Colonic mucosa (tissue), 4 donors: ENCODE measurements at regions not wholly inside any gene's neighbourhood (a gene's known extent, or its start where the extent isn't known, plus 50 kb on each side); places are given as distances from the start of the nearest gene placed in this dataset.

Experiments used
- DNase-seq: peaks from one replicate; pipeline ENCODE4 v3.0.0-alpha.2; 2020
- H3K27ac ChIP-seq: fragments of 200-600 bp; one replicate; pipeline ENCODE4 v1.8.0; 2021
- H3K27me3 ChIP-seq: fragments of 200-600 bp; one replicate; pipeline ENCODE4 v1.8.0; 2021
- H3K36me3 ChIP-seq: fragments of 200-600 bp; one replicate; pipeline ENCODE4 v1.8.0; 2021
- H3K4me1 ChIP-seq: fragments of 200-600 bp; one replicate; pipeline ENCODE4 v1.8.0; 2021; ENCODE audit warnings: mild to moderate bottlenecking
- H3K4me3 ChIP-seq: fragments of 200-600 bp; one replicate; pipeline ENCODE4 v1.8.0; 2021
- H3K9ac ChIP-seq, 2 donors: one replicate each; pipeline ENCODE4 v1.7.0; 2013; ENCODE audit warnings: control low read depth in 2 of 2, low read depth in 2 of 2, low read length in 2 of 2
- H3K9me3 ChIP-seq: fragments of 200-600 bp; one replicate; pipeline ENCODE4 v1.8.0; 2021
- CTCF ChIP-seq: fragments of 200-600 bp; IDR thresholded peaks from one replicate; pipeline ENCODE4 v1.8.0; 2022; ENCODE audit warnings: antibody characterized with exemption, mild to moderate bottlenecking
- intact Hi-C: fragments of 100-400 bp; cut with DNase I; formaldehyde crosslinking; loops from one replicate; pipeline ENCODE4 v1.14.1; 2022
- donor health status: healthy.
- donor health status: DM: no; HTN: no; CAD: no.
- donor health status: DM: no; HTN: no; CAD: no.

DNA sequence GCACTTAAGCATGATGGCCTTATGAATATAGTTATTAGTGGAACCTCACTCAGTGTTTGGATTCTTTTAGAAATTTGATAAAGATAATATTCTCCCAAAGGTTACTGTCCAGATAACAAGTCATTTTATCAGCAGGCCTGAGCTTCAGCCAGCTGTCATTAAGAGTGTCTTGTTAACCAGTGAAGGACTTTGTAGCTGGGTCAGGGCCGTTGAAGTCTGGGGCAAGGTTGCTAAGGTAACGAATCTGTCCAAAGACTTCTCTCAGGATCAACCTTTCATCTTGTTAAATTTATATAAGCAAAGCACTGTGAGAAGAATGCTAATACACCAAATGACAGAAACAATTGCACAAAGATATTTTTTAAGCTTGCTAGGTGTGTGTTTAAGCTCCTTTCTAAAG is 271.3 kb upstream of the TMPO start:
- no peak for DNase-seq
- no peak overlapping the region for H3K4me3 ChIP-seq
- no peak overlapping the region for H3K9ac ChIP-seq
- no peak for TF ChIP-seq CTCF
- intact Hi-C loops: no loop called here
- H3K36me3 ChIP-seq: no peaks in the 10 kb centered on the region
- H3K4me1 ChIP-seq: no peaks in the 10 kb centered on the region
- no peak overlapping the region for H3K27ac ChIP-seq
- H3K9me3 ChIP-seq: no peaks in the 10 kb centered on the region
- no peaks in the 10 kb centered on the region for H3K27me3 ChIP-seq

- Histone ChIP-seq H3K4me1 (no peaks in the 10 kb centered on the region), H3K9ac (no peak overlapping the region), H3K27ac (no peak overlapping the region), H3K9me3 (no peaks in the 10 kb centered on the region), H3K27me3 (no peaks in the 10 kb centered on the region), H3K4me3 (no peak overlapping the region), H3K36me3 (no peaks in the 10 kb centered on the region)
- no peak for DNase-seq
- intact Hi-C loops: no loop called here
- TF ChIP-seq CTCF: no peak
Measured at GRCh38 chr12:98253207-98254037, 262.0 kb upstream of the TMPO start.

DNA sequence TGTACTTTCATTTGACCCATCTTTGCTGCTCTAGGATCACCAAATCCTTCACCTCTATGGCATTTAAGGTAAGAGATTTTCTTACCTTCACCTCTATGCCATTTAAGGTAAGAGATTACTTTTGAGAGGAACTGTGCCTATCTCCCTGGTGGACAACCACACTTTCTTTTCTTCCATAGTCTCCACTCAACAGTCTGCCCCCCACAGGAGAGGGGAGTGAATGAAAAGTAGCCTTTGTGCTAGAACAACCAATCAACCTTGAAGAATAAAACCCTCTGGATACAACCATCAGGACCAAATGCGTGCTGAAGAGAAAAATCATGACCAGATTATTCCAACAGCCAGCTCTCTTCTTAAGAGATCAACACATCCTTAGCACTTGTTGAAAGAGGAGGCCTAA is 258.6 kb upstream of the TMPO start:
- no peak for TF ChIP-seq CTCF
- no peak overlapping the region for H3K9ac ChIP-seq
- intact Hi-C loops: no loop called here

DNA sequence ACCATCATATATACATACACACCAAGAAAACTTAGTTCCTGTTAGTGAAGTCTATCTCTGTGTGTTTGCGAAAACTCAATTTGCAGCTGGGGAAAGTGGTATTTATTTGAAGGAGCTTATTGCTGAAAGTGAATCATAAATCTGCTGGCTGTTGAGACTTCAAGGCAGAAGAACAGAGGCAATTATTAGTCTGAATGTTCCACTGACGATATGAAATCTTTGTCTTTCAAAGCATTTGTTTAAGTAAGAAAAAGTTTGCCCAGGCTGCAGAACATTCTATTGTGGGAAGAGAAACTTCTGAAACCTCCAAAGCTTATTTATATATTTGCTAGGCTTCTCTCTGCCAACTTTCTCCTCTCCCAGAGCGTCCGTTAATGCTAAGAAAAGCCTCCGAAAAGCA is 255.7 kb upstream of the TMPO start:
- no peaks in the 10 kb centered on the region for H3K9me3 ChIP-seq
- no peaks in the 10 kb centered on the region for H3K27me3 ChIP-seq
- no peak overlapping the region for H3K4me3 ChIP-seq
- TF ChIP-seq CTCF: no peak
- no peak overlapping the region for H3K27ac ChIP-seq
- H3K9ac ChIP-seq: no peak overlapping the region
- no peaks in the 10 kb centered on the region for H3K4me1 ChIP-seq
- intact Hi-C loops: no loop called here
- no peaks in the 10 kb centered on the region for H3K36me3 ChIP-seq
- DNase-seq: no peak

More for the DNA sequence above, 258.6 kb upstream of the TMPO start:
- H3K9me3 ChIP-seq: no peaks in the 10 kb centered on the region
- no peak overlapping the region for H3K27ac ChIP-seq
- H3K4me1 ChIP-seq: no peaks in the 10 kb centered on the region
- H3K4me3 ChIP-seq: no peak overlapping the region
- H3K27me3 ChIP-seq: no peaks in the 10 kb centered on the region
- DNase-seq: no peak
- no peaks in the 10 kb centered on the region for H3K36me3 ChIP-seq

- no peaks in the 10 kb centered on the region for H3K27me3 ChIP-seq
- H3K36me3 ChIP-seq: no peaks in the 10 kb centered on the region
- H3K9me3 ChIP-seq: no peaks in the 10 kb centered on the region
- no peak for TF ChIP-seq CTCF
- no peak overlapping the region for H3K9ac ChIP-seq
- H3K4me1 ChIP-seq: no peaks in the 10 kb centered on the region
- no peak overlapping the region for H3K27ac ChIP-seq
- intact Hi-C loops: no loop called here
- no peak overlapping the region for H3K4me3 ChIP-seq
- DNase-seq: no peak
Measured at GRCh38 chr12:98260276-98260675, 255.1 kb upstream of the TMPO start.
